H1 (cell line): ENCODE measurements at regions not wholly inside any gene's neighbourhood (a gene's known extent, or its start where the extent isn't known, plus 50 kb on each side); places are given as distances from the start of the nearest gene placed in this dataset.

Experiments
- CTCF ChIA-PET: fragments of 300-600 bp; sonication (Branson Sonifier 250); formaldehyde crosslinking; loops from one replicate; lab custom pipeline; 2021; ENCODE audit not compliant: partially characterized antibody; lab: Charles Lee
- POLR2A ChIA-PET: fragments of 300-600 bp; sonication (Branson Sonifier 250); formaldehyde crosslinking; loops from one replicate; lab custom pipeline; 2021; ENCODE audit warnings: inconsistent platforms; ENCODE audit not compliant: partially characterized antibody; lab: Charles Lee
- DNase-seq, 2 experiments: peaks; one replicate each; pipeline versions ENCODE4 v3.0.0 to v3.0.0-alpha.2; 2010 to 2022; ENCODE audit warnings: low spot score in 2 of 2, low read depth in 1 of 2, mixed read lengths in 1 of 2
- FAIRE-seq: peaks from 2 replicates; lab custom pipeline; 2011; peaks lifted over from hg19 to GRCh38; lab: Jason Lieb, UNC
- H2AFZ ChIP-seq: 2 replicates; pipeline ENCODE4 v1.8.1; 2012; ENCODE audit warnings: low read length, inconsistent platforms
- H2AK5ac ChIP-seq: 2 replicates; pipeline ENCODE4 v1.6.1; 2013; ENCODE audit warnings: low read depth, low read length
- H2BK120ac ChIP-seq: replicated peaks from 2 replicates; pipeline ENCODE3; 2013; ENCODE audit warnings: low read depth, low read length, inconsistent platforms
- H2BK12ac ChIP-seq: 2 replicates; pipeline ENCODE4 v1.6.1; 2013; ENCODE audit warnings: low read depth, low read length
- H2BK15ac ChIP-seq: 2 replicates; pipeline ENCODE4 v1.6.1; 2013; ENCODE audit warnings: low read length
- H2BK20ac ChIP-seq: 2 replicates; pipeline ENCODE4 v1.6.1; 2013; ENCODE audit warnings: low read length
- H2BK5ac ChIP-seq: 2 replicates; pipeline ENCODE4 v1.6.1; 2013; ENCODE audit warnings: low read depth, low read length
- H3K14ac ChIP-seq: 2 replicates; pipeline ENCODE4 v1.6.1; 2013; ENCODE audit warnings: inconsistent platforms; ENCODE audit not compliant: insufficient read length
- H3K18ac ChIP-seq: 2 replicates; pipeline ENCODE4 v1.6.1; 2013; ENCODE audit warnings: low read length; ENCODE audit errors: extremely low read depth
- H3K23ac ChIP-seq: 2 replicates; pipeline ENCODE4 v1.6.1; 2013; ENCODE audit warnings: inconsistent platforms; ENCODE audit not compliant: insufficient read length
- H3K23me2 ChIP-seq: 2 replicates; pipeline ENCODE4 v1.6.1; 2013; ENCODE audit warnings: low read depth, low read length
- H3K27ac ChIP-seq: 2 replicates; pipeline ENCODE4 v1.6.1; 2011; ENCODE audit warnings: low read depth, low read length, inconsistent platforms
- H3K27me3 ChIP-seq, 4 experiments: replicated peaks in 1 of 4; 1 replicate in 1 of 4; 2 replicates in 3 of 4; pipeline versions ENCODE4 v1.6.1 to v1.8.1; 2011 to 2013; ENCODE audit warnings: low read length in 3 of 4, mild to moderate bottlenecking in 3 of 4, inconsistent platforms in 2 of 4, mixed read lengths in 2 of 4, moderate library complexity in 1 of 4; ENCODE audit not compliant: control insufficient read depth in 3 of 4, insufficient read depth in 3 of 4; ENCODE audit errors: extremely low read depth in 1 of 4
- H3K36me3 ChIP-seq, 4 experiments: 2 replicates each; pipeline versions ENCODE4 v1.6.1 to v1.8.1; 2011 to 2013; ENCODE audit warnings: mild to moderate bottlenecking in 4 of 4, low read length in 3 of 4, moderate library complexity in 2 of 4, control low read depth in 1 of 4, inconsistent platforms in 1 of 4; ENCODE audit not compliant: insufficient read depth in 4 of 4, control insufficient read depth in 2 of 4
- H3K4ac ChIP-seq: replicated peaks from 2 replicates; pipeline ENCODE3; 2013; ENCODE audit warnings: low read length, low read depth, mixed read lengths, inconsistent platforms; ENCODE audit not compliant: insufficient read length
- H3K4me1 ChIP-seq, 4 experiments: replicated peaks in 1 of 4; 1 replicate in 1 of 4; 2 replicates in 3 of 4; pipeline versions ENCODE4 v1.6.1 to v1.8.1; 2011 to 2013; ENCODE audit warnings: low read length in 3 of 4, inconsistent platforms in 2 of 4, mixed read lengths in 1 of 4; ENCODE audit not compliant: insufficient read depth in 4 of 4, control insufficient read depth in 3 of 4
- H3K4me2 ChIP-seq, 2 experiments: 2 replicates each; pipeline versions ENCODE4 v1.6.1 to v1.8.1; 2011 to 2013; ENCODE audit warnings: low read depth in 2 of 2, low read length in 2 of 2, control low read depth in 1 of 2, inconsistent platforms in 1 of 2, mild to moderate bottlenecking in 1 of 2; ENCODE audit not compliant: insufficient read depth in 1 of 2
- H3K4me3 ChIP-seq, 4 experiments: fragments of 200-600, 300-600 bp in 1 of 4; sonication (generic), shearing (Covaris generic), sonication (Bioruptor Twin) in 1 of 4; 2 replicates each; pipeline versions ENCODE4 v1.5.1 to v1.8.1; 2011 to 2016; ENCODE audit warnings: low read length in 4 of 4, low read depth in 3 of 4, control low read depth in 2 of 4, inconsistent platforms in 2 of 4, mild to moderate bottlenecking in 2 of 4, mixed read lengths in 1 of 4, moderate library complexity in 1 of 4; ENCODE audit not compliant: insufficient read depth in 2 of 4; ENCODE audit errors: extremely low read depth in 1 of 4
- H3K56ac ChIP-seq: replicated peaks from 2 replicates; pipeline ENCODE3; 2013; ENCODE audit warnings: low read depth, mild to moderate bottlenecking, mixed read lengths, low read length, inconsistent platforms; ENCODE audit not compliant: insufficient read length
- H3K79me1 ChIP-seq: 2 replicates; pipeline ENCODE4 v1.6.1; 2013; ENCODE audit warnings: low read depth, low read length, control low read depth
- H3K79me2 ChIP-seq, 2 experiments: 2 replicates each; pipeline versions ENCODE4 v1.6.1 to v1.8.1; 2012 to 2013; ENCODE audit warnings: low read length in 2 of 2, mild to moderate bottlenecking in 2 of 2, inconsistent platforms in 1 of 2; ENCODE audit not compliant: insufficient read depth in 2 of 2, control insufficient read depth in 1 of 2
- H3K9ac ChIP-seq, 4 experiments: replicated peaks in 1 of 4; 1 replicate in 1 of 4; 2 replicates in 3 of 4; pipeline versions ENCODE4 v1.6.1 to v1.8.1; 2011 to 2013; ENCODE audit warnings: low read depth in 3 of 4, low read length in 3 of 4, control low read depth in 2 of 4, mild to moderate bottlenecking in 2 of 4, moderate library complexity in 2 of 4, inconsistent platforms in 1 of 4; ENCODE audit errors: extremely low read depth in 1 of 4
- H3K9me3 ChIP-seq, 2 experiments: 2 replicates each; pipeline versions ENCODE4 v1.6.1 to v1.8.1; 2012 to 2013; ENCODE audit warnings: mild to moderate bottlenecking in 2 of 2, moderate library complexity in 2 of 2, control low read depth in 1 of 2, inconsistent platforms in 1 of 2, low read depth in 1 of 2, low read length in 1 of 2, mixed read lengths in 1 of 2; ENCODE audit not compliant: insufficient read depth in 2 of 2
- H4K20me1 ChIP-seq, 2 experiments: replicated peaks in 1 of 2; 2 replicates each; pipeline versions ENCODE3 to v1.8.1; 2011 to 2013; ENCODE audit warnings: inconsistent platforms in 2 of 2, low read length in 2 of 2, mild to moderate bottlenecking in 1 of 2; ENCODE audit not compliant: insufficient read depth in 2 of 2, control insufficient read depth in 1 of 2
- H4K5ac ChIP-seq: 2 replicates; pipeline ENCODE4 v1.6.1; 2013; ENCODE audit warnings: low read length, low read depth, mixed read lengths, inconsistent platforms; ENCODE audit not compliant: insufficient read length
- H4K8ac ChIP-seq: 2 replicates; pipeline ENCODE4 v1.8.0; 2013; ENCODE audit warnings: mild to moderate bottlenecking, moderate library complexity, low read length, inconsistent platforms; ENCODE audit not compliant: insufficient read depth; ENCODE audit errors: extremely low read depth
- H4K91ac ChIP-seq: replicated peaks from 2 replicates; pipeline ENCODE3; 2013; ENCODE audit warnings: low read length, mixed read lengths, inconsistent platforms; ENCODE audit not compliant: insufficient read length
- CTCF ChIP-seq, 3 experiments: IDR thresholded peaks; 1 replicate in 2 of 3; 2 replicates in 1 of 3; pipeline versions ENCODE4 v1.5.1 to v1.6.1; 2011; ENCODE audit warnings: low read length in 3 of 3, mild to moderate bottlenecking in 3 of 3, inconsistent platforms in 2 of 3, low read depth in 1 of 3, moderate library complexity in 1 of 3; ENCODE audit not compliant: insufficient read depth in 1 of 3; ENCODE audit errors: control extremely low read depth in 1 of 3
- RAD21 ChIP-seq, 2 experiments: IDR thresholded peaks in 1 of 2; conservative IDR thresholded peaks in 1 of 2; 2 replicates each; pipeline ENCODE4 v1.6.1; 2011; ENCODE audit warnings: low read depth in 2 of 2, low read length in 2 of 2, improper control_type of control experiment in 1 of 2, inconsistent platforms in 1 of 2, mild to moderate bottlenecking in 1 of 2, moderate library complexity in 1 of 2
- RBBP5 ChIP-seq: IDR thresholded peaks from 2 replicates; pipeline ENCODE4 v1.7.1; 2012; ENCODE audit warnings: low read depth, mild to moderate bottlenecking, inconsistent platforms, low read length, moderate library complexity, borderline replicate concordance
- SIN3A ChIP-seq, 2 experiments: IDR thresholded peaks in 1 of 2; conservative IDR thresholded peaks in 1 of 2; 2 replicates each; pipeline ENCODE4 v1.6.1; 2011 to 2012; ENCODE audit warnings: low read length in 2 of 2, improper control_type of control experiment in 1 of 2, low read depth in 1 of 2, mild to moderate bottlenecking in 1 of 2
- TAF7 ChIP-seq: optimal IDR thresholded peaks from 2 replicates; pipeline ENCODE3; 2011; ENCODE audit warnings: low read depth, mild to moderate bottlenecking, inconsistent platforms, low read length, moderate library complexity, borderline replicate concordance
- TBP ChIP-seq: IDR thresholded peaks from 2 replicates; pipeline ENCODE4 v1.6.1; 2011; ENCODE audit warnings: low read depth, low read length, improper control_type of control experiment
- YY1 ChIP-seq: IDR thresholded peaks from 2 replicates; pipeline ENCODE4 v1.6.1; 2011; ENCODE audit warnings: low read depth, mild to moderate bottlenecking, low read length
- WGBS, 2 experiments: shearing (Covaris generic) in 1 of 2; methylation state at CpG; one replicate each; pipeline versions ENCODE4 v1.1.6 to v1.1.7; 2013 to 2015; ENCODE audit warnings: low lambda C conversion rate in 2 of 2, mixed read lengths in 2 of 2, inconsistent platforms in 1 of 2, low coverage in 1 of 2, missing lambda C conversion rate in 1 of 2; ENCODE audit not compliant: insufficient replicate concordance in 2 of 2, insufficient coverage in 1 of 2, insufficient read length in 1 of 2; ENCODE audit errors: extremely low coverage in 1 of 2, missing lambda C conversion rate in 1 of 2; 5-methylcytosine and 5-hydroxymethylcytosine counted together

- Histone ChIP-seq H3K36me3 (no peaks in the 10 kb centered on the region), H3K56ac (no peak overlapping the region), H2BK120ac (no peak overlapping the region), H3K18ac (no peak overlapping the region), H2AFZ (no peak overlapping the region), H3K23me2 (no peaks in the 10 kb centered on the region), H3K79me2 (no peaks in the 10 kb centered on the region), H3K4me2 (no peak overlapping the region), H3K79me1 (no peaks in the 10 kb centered on the region), H3K4me3 (no peak overlapping the region), H3K14ac (no peak overlapping the region), H2BK5ac (no peak overlapping the region), H2BK12ac (no peak overlapping the region), H4K5ac (no peak overlapping the region), H4K20me1 (no peaks in the 10 kb centered on the region), H3K27ac (no peak overlapping the region), H3K23ac (no peak overlapping the region), H3K4me1 (no peaks in the 10 kb centered on the region), H2AK5ac (no peak overlapping the region), H2BK15ac (no peak overlapping the region), H3K4ac (no peak overlapping the region), H4K91ac (no peak overlapping the region), H3K9ac (no peak overlapping the region), H2BK20ac (no peak overlapping the region), H4K8ac (no peak overlapping the region), H3K9me3 (no peaks in the 10 kb centered on the region), H3K27me3 (no peaks in the 10 kb centered on the region)
- peak in 1 of 2 experiments; percentile 13 for DNase-seq
- WGBS, 2 experiments = 85% methylated on average over 2 of the region's 2 CpGs; no CpG with 5 or more reads in 1 of the 2 experiments
- FAIRE-seq = peak; percentile 93
- CTCF ChIA-PET = interaction anchor here (0.9 to 1.3 kb wide), 7 partner anchors 13 to 954 kb away, joined by 3 to 4 read pairs (median 3); partner anchors contain the start of gene ISOC1
- POLR2A ChIA-PET = no interaction called here
- TF ChIP-seq YY1 = no peak
- no peak for TF ChIP-seq TBP
- TF ChIP-seq RAD21 (IDR thresholded peaks at IDR 0.05 in 1 of 2, conservative IDR thresholded peaks at IDR 0.05 in 1 of 2; ENCODE audit: low read depth in 2 of 2, low read length in 2 of 2) = peak; percentile 72 to 74
- TF ChIP-seq SIN3A (conservative IDR thresholded peaks at IDR 0.05 in 1 of 2, IDR thresholded peaks at IDR 0.05 in 1 of 2; ENCODE audit: low read depth in 1 of 2, low read length in 2 of 2) = no peak
- no peak for TF ChIP-seq RBBP5
- TF ChIP-seq CTCF (IDR thresholded peaks at IDR 0.05; ENCODE audit: control extremely low read depth in 1 of 3, insufficient read depth in 1 of 3, low read depth in 1 of 3, low read length in 3 of 3) = peak; percentile 17 to 73 (median 63)
- TF ChIP-seq TAF7 = no peak
Observed at GRCh38 chr5:129271308-129271707, 176.8 kb downstream of the ISOC1 start.
